Activated naive CD4-positive, alpha-beta T cell treated with Interleukin-2 at 50 U/mL for 16 hours (primary cell): ENCODE measurements at regions not wholly inside any gene's neighbourhood (a gene's known extent, or its start where the extent isn't known, plus 50 kb on each side); places are given as distances from the start of the nearest gene placed in this dataset.

Experiments used
- DNase-seq: peaks from one replicate; pipeline ENCODE4 v3.0.0-alpha.2; 2020

- DNase-seq, result no peak
Measured at GRCh38 chr10:120382360-120382759, 74.7 kb upstream of the PLPP4 start.

- DNase-seq, result no peak
Measured at GRCh38 chr10:120385992-120386391, 71.0 kb upstream of the PLPP4 start.

GRCh38 chr10:120386896-120387295 is 70.1 kb upstream of the PLPP4 start:
- DNase-seq, result no peak

- DNase-seq, result no peak
Measured at GRCh38 chr10:120387326-120387725, 69.7 kb upstream of the PLPP4 start.

- no peak for DNase-seq
Measured at GRCh38 chr10:120392245-120392644, 64.8 kb upstream of the PLPP4 start.

- no peak for DNase-seq
Measured at GRCh38 chr10:120392671-120393079, 64.4 kb upstream of the PLPP4 start.

- no peak for DNase-seq
Measured at GRCh38 chr10:120394446-120394845, 62.6 kb upstream of the PLPP4 start.

GRCh38 chr10:120396228-120396627 is 60.8 kb upstream of the PLPP4 start:
- DNase-seq, result no peak

GRCh38 chr10:120398180-120398579 is 58.8 kb upstream of the PLPP4 start:
- no peak for DNase-seq

- DNase-seq, result no peak
Measured at GRCh38 chr10:120400601-120401000, 56.4 kb upstream of the PLPP4 start.

GRCh38 chr10:120402147-120402766 is 54.8 kb upstream of the PLPP4 start:
- no peak for DNase-seq

GRCh38 chr10:120403109-120403508 is 53.9 kb upstream of the PLPP4 start:
- no peak for DNase-seq

- DNase-seq, result no peak
Measured at GRCh38 chr10:120406376-120406775, 50.7 kb upstream of the PLPP4 start.
